ENCODE measurements at regions not wholly inside any gene's neighbourhood (a gene's known extent, or its start where the extent isn't known, plus 50 kb on each side); places are given as distances from the start of the nearest gene placed in this dataset.
A peak's percentile ranks its signal among the peaks of the same experiment; 100 is the strongest.

DNA sequence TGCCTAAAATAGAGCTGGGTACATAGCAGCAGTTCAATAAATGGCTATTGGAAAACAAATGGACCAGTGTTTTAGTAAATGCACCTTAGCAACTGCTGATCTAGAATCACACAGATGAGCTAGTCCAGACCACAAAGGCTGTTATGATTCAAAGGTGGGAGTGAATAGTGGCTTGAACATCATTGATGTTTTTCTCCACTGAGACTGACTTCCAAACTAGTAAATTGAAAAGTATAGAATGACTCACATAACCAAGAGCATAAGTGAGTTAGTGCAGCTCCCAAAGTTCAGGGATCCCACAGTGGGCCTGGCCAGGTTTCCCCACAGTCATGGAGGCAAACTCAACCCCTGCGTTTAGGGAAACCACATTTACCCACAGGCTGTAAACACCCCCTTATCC is 106.7 kb upstream of the YPEL5 start:
- TF ChIP-seq, protein P1, sequence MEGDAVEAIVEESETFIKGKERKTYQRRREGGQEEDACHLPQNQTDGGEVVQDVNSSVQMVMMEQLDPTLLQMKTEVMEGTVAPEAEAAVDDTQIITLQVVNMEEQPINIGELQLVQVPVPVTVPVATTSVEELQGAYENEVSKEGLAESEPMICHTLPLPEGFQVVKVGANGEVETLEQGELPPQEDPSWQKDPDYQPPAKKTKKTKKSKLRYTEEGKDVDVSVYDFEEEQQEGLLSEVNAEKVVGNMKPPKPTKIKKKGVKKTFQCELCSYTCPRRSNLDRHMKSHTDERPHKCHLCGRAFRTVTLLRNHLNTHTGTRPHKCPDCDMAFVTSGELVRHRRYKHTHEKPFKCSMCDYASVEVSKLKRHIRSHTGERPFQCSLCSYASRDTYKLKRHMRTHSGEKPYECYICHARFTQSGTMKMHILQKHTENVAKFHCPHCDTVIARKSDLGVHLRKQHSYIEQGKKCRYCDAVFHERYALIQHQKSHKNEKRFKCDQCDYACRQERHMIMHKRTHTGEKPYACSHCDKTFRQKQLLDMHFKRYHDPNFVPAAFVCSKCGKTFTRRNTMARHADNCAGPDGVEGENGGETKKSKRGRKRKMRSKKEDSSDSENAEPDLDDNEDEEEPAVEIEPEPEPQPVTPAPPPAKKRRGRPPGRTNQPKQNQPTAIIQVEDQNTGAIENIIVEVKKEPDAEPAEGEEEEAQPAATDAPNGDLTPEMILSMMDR (conservative IDR thresholded peaks at IDR 0.05; ENCODE audit: control insufficient read depth, insufficient read depth, low read depth, low read length) = no peak
- H3K4me3 ChIP-seq (ENCODE audit: control insufficient read depth, low read depth, low read length) = no peak overlapping the region
- DNase-seq (ENCODE audit: low read depth) = no peak

DNA sequence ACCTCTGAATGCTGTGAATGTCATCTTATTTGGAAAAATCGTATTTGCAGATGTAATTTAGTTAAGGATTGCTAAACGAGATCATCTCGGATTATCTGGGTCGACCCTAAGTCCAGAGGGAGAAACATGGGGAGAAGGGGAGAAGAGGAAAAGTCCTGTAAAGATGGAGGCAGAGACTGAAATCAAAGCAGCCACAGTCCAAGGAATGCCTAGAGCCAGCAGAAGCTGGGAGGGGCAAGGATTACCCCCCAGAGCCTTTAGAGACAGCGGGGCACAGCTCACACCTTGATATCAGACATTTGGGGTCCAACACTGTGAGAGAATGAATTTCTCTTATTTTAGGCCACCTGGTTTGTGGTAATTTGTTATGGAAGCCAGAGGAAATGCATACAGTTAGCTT is 104.9 kb upstream of the YPEL5 start:
- TF ChIP-seq, protein P1 (conservative IDR thresholded peaks at IDR 0.05; ENCODE audit: control insufficient read depth, insufficient read depth, low read depth, low read length) = no peak
- DNase-seq (ENCODE audit: low read depth) = no peak
- no peak overlapping the region for H3K4me3 ChIP-seq (ENCODE audit: control insufficient read depth, low read depth, low read length)

DNA sequence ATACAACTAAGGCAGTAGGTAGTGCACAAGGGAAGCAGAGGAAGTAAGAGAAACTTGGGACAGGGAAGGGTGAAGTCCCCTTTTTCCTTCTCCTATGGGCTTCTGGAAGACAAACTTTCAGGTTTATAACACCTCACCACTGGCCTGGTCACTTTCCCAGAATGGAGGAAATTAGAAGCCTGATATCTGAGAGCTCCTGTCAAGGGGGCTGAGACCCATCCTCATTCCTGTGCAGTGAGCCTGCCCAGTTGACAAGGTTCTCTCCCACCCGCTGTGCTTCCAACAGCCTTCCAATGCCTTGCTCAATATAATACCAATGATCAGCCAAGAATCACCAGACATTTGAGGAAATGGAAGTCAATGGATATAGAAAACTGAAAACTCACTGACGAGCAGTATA is 100.4 kb upstream of the YPEL5 start:
- no peak overlapping the region for H3K4me3 ChIP-seq (ENCODE audit: control insufficient read depth, low read depth, low read length)
- TF ChIP-seq, protein P1 (conservative IDR thresholded peaks at IDR 0.05; ENCODE audit: control insufficient read depth, insufficient read depth, low read depth, low read length) = no peak
- DNase-seq (ENCODE audit: low read depth) = no peak

DNA sequence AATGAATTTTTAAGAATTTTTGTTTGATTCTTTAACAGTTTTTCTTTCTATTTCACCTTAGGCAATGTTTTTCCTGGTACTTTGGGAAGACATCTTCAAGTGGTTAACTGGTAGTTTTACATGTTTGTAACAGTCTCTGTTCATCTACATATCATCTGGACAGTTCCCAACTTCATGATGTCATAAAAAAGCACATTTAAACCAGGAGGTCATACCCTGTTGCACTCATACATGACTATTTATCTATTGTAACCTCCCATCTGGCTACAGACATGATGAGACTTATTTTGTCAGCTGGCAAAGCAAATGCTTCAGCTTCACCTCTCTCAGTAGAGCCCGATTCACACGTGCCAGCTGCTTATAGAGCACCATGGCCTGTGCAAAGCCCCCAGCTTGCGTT is 99.8 kb upstream of the YPEL5 start:
- peak; percentile 8 for DNase-seq (ENCODE audit: low read depth)

DNA sequence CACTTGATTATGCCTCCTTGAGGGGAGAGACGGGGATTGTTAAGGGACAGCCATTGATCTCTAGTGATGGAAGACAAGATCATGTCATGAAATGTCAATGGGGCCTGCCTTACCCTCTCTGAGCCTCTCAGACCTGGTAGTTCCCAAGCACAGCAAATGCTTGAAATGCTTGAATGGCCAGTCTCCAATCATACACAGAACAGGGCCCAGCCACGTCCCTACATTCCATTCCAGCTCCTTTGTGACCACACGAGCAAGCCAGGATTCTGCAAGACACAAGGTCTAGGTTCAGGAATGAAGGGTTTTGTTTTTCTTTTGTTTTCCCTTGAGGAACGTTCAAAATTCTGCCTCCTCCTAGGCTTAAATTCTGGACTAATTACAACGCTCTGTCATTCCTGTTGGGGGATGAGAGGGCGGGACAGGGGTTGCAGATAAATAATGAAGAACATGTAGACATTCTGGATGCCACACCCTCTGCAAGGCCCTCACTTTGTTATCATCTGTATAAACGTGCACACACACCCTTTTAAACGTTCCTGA is 98.1 kb upstream of the YPEL5 start:
- no peak for DNase-seq (ENCODE audit: low read depth)
- no peak overlapping the region for H3K4me3 ChIP-seq (ENCODE audit: control insufficient read depth, low read depth, low read length)
- TF ChIP-seq, protein P1 (conservative IDR thresholded peaks at IDR 0.05; ENCODE audit: control insufficient read depth, insufficient read depth, low read depth, low read length) = no peak

More for the DNA sequence above, 99.8 kb upstream of the YPEL5 start:
- TF ChIP-seq, protein P1 (conservative IDR thresholded peaks at IDR 0.05; ENCODE audit: control insufficient read depth, insufficient read depth, low read depth, low read length) = no peak
- H3K4me3 ChIP-seq (ENCODE audit: control insufficient read depth, low read depth, low read length) = no peak overlapping the region

DNA sequence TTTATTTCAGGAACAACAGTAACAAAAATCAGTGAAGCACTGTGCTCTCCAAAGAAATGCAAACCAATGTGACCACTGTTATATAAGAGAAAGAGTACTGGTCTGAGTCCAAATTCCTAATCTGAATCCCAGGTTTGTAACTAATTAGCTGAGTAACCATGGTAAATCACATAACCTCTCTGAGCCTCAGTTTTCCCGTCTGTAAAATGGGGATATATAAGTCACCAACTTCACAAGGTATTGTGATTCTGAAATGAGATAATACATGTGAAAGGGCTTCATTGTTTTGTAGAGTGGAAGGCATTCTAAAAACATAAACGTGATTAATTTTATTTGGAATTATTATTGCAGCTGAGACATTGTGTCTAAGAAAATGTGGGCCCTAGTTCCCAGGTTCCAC is 91.3 kb upstream of the YPEL5 start:
- no peak for DNase-seq (ENCODE audit: low read depth)
- TF ChIP-seq, protein P1 (conservative IDR thresholded peaks at IDR 0.05; ENCODE audit: control insufficient read depth, insufficient read depth, low read depth, low read length) = no peak
- no peak overlapping the region for H3K4me3 ChIP-seq (ENCODE audit: control insufficient read depth, low read depth, low read length)

DNA sequence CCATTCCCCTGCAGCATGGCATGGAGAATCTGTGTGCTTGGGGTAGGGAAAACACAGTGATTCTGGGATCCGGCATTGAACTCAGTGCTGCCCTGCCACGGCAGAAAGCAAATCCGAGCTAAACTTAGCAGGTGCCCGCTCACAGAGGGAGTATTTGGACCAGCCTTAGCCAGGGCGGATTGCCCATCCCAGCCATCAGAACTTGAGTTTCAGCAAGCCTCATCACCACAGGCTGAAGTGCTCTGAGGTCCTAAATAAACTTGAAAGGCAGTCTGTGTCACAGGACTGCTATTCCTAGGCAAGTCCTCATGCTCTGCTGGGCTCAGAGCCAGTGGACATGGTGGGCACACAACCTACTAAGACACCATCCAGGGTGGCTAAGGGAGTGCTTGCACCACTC is 86.2 kb upstream of the YPEL5 start:
- H3K4me3 ChIP-seq (ENCODE audit: control insufficient read depth, low read depth, low read length) = no peak overlapping the region
- no peak for DNase-seq (ENCODE audit: low read depth)
- TF ChIP-seq, protein P1 (conservative IDR thresholded peaks at IDR 0.05; ENCODE audit: control insufficient read depth, insufficient read depth, low read depth, low read length) = no peak
